Right renal cortex interstitium (tissue), 3 donors: ENCODE measurements at regions not wholly inside any gene's neighbourhood (a gene's known extent, or its start where the extent isn't known, plus 50 kb on each side); places are given as distances from the start of the nearest gene placed in this dataset.

Experiments
- DNase-seq, 3 donors: peaks; one replicate each; pipeline ENCODE4 v3.0.0-alpha.2; 2013; ENCODE audit warnings: low read depth in 3 of 3, low spot score in 2 of 3

DNA sequence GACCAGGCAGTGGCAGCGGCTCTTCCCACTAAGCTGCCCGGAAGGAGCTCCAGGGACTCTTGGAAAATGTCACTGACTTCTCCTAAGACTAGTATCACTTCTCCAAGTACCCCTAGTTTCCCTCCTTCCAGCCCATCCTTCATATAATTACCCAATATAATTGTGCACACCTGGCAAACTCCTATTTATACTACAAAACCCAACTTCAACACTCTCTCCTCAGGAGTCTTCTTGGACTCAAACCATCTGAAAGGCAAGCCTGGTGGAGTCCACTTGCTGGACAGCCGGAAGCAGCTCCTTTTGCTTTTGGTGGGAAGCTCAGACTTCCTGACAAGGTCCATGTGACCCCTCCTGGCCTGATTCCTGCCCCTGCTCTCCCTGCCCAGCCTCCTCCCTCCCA, 955.9 kb downstream of the TBC1D22A start:
- no peak for DNase-seq

DNA sequence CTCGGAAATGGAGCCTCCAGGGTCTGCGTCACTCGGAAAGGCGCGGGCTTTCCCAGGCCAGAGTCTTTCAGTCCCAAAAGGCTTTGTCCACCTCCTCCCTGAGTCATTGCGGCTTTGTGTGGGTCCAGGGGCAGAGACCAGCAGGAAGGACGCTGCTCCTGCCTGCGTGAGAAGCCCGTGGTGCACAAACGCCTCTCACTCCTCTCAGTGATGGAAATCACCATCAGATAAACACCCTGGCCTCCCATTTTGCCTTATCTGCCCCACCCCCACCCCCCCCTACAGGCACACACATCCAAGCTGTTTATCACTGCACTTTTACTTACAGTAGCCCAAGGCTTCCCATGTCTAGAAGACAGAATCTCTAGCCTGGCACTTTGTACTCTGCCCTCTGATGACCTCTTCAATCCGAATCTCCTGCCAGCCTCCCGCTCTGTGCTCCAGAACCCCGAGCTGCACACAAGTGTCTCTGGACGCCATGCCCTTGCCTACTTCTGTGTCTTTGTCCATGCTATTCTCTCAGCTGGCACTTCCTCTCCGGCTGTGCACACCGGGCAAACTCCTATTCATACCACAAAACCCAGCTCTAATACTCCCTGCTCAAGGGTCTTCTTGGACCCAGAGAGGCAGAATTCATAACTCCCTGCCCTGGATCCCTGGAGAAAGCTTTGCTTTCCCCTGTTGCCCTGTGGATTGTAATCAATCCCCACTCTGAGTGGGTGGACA, 954.6 kb downstream of the TBC1D22A start:
- no peak for DNase-seq

DNA sequence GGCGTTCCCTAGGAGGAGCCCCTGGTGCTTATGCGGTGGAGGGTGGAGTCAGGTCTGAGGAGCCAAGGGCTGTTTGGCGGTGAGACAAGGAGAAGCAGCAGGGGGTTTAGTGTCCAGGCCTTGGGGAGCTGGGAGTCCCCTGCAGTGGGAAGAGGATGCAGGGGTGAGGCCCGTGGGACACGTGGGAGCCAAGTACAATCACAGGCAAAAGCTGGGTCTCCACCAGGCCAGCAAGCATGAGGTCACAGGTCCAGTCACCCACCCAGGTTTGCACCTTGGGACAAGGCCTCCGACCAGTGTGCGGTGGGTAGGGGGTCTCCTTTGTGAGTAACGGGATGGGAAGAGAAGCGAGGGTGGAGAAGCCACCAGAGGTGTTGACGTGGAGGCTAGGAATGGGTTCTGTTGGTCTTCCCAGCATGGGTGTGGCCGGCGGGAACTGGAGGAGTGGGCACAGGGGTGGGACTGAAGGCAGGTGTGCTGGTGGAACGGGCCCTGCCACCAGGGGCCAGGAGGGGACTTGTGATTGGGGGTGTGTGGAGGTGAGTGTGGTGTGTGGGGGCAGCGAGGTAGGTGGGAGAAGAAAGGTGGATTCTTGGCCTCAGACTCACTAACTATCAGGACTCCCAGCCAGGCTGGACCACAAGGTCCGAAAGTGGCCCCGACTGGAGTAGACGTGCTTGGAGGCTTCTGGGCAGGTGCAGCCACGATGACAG, 953.6 kb downstream of the TBC1D22A start:
- no peak for DNase-seq

DNA sequence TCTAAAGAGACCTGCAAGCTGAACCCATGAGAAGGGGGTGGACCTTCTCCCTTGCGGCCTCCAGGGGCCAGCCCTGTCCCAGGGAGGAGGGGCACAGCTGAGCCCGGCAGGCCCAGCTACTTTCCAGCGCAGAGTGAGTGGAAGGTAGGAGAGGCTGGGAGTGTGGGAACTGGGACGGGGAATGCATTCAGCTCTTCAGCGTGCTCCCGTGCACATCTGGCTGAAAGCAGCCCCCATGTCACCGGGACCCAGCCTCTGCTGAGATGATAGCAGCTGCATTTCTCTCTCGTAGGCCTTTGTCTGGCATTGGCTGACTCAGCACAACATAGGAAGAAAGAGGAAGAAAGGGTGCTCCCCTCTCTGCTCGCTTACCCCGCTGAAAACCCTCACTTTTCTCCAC, 951.5 kb downstream of the TBC1D22A start:
- no peak for DNase-seq

DNA sequence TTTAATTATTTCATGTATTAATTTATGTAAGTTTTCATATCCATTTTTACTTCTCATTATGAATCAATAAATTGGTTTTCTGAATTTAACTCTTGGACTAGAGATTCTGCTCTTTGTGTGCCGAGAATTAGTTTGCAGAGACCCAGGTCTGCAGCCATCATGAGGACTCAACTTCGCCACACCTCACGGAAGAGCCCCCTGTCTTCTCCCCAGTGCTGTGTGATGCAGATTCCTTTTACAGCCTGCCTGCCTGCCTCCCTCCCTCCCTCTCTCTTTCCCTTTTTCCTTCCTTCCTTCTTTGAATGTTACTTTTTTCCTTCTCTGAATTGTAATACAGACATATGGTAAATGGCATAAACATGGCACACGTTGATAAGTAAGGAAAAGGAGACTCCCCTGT, 947.7 kb downstream of the TBC1D22A start:
- no peak for DNase-seq

DNA sequence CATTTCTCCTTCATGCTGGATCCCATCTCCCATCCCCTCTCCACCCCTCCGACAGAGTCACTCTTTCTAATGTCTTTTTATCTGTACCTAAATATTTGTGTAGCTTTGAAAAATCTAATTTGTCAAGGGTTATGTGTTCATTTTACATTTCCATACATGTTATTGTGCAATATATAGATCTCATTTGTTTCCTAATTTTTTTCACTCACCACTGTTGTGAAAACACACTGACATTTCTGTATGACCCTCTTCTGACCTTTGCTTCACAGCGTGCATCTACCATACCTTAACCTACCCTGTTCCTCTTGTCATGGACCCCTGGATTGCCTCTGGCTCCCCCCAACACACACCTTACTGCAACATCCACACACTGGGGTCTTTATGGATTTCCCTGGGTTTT, 942.9 kb downstream of the TBC1D22A start:
- DNase-seq = no peak

DNA sequence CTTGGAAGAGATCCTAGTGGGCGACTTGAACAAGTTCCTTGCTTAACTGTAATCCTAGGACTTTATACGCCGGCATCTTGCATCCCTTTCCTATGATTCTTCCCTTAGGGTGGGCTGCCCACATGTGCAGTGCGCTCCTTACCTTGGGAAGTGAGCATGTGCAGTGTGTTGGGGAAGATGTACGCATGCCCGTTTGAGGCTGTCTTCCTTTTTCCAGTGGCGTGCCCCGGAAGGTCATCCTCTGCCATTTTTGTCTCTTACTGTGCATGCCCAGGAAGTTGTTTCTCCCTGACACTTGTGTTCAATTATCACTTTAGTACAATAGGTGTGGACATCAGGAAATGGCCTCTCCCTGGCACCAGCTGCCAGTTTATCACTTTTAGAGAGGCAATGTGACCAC, 936.5 kb downstream of the TBC1D22A start:
- DNase-seq = no peak

DNA sequence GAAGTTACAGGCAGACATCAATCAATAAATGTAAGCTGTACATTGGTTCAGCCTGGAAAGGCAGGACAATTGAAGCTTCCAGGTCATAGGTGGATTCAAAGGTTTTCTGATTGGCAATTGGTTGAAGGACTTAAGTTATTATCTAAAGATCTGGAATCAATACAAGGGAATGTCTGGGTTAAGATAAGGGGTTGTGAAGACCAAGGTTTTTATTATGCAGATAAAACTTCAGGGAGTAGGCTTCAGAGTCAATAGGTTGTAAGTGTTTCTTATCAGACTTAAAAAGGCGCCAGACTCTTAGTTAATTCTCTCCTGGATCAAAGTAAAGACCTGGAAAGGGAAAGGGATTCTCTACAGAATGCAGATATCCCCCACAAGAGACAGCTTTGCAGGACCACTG, 935.4 kb downstream of the TBC1D22A start:
- DNase-seq = no peak

DNA sequence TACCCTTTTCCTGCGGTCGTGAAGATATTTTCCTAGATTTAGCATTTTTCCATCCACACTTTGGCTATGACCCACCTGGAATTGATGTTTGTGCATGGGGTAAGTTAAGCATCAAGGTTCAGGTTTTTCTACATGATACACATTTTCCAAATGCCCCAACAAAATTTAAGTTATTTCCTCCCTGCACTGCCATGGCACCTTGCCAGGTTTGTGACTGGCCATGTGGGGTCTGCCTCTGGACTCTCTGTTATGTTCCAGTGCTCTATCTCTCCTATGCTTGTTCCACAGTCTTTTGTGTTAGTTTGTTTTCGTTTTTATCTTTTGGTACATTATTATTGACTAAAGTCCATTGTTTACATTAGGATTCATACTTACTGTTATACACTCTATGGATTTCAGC, 934.3 kb downstream of the TBC1D22A start:
- DNase-seq = no peak

DNA sequence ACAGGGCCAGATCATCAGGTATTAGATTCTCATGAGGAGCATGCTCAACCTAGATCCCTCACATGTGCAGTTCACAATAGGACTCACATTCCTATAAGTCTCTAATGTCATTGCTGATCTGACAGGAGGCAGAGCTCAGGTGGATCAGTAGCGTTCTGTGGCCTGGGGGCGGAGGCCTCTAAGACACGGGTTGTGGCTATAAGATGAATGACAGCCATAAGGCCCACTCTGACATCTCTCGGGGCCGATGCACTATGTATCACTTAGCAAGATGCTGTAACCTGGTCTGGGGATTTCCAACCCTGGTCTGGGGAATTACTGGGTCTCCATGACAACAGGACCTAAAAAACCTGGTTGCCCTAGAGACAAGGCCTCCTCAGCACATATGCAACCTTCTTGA, 932.7 kb downstream of the TBC1D22A start:
- no peak for DNase-seq

DNA sequence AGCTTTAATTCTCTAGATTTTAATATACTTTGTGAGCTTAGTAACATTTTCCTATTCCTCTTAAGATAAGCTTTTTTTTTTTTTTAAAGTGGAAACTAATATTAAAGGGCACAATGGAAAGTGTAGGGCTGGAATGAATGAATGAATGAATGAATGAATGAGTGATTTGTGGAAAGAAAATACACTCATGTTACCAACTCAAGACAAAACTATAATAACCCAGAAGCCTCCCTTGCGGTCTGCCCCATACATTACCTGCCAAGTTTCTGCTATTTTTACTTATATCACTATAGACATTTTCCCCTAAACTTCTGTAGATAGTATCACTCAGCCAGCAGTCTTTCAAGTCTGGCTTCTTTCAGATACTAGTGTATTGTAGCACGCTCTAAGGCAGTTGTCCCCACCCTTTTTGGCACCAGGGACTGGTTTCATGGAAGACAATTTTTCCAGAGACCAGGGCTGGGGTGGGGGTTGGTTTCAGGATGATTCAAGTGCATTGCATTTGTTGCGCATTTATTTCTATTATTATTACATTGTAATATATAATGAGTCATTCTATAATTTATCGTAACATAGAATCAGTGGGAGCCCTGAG, 932.2 kb downstream of the TBC1D22A start:
- DNase-seq = no peak

DNA sequence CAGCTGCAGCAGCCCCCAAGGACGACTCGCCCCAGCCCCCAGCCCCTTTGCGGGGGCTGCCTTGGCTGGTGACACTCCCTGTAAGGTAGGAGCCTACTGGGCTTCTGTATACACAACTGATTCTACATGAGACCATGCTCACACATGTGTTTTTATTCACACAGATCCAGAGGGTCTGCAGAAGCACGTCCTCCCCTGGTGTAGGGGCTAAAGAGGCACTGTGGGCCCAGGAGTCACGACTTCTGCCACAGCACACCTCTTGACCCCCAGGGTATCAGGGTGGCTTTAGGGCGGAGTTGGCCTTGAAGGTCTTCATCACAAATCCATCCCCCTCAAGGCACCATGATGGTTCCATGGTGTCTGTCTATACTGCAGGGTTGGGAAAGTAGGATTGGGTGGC, 931.2 kb downstream of the TBC1D22A start:
- DNase-seq = no peak

DNA sequence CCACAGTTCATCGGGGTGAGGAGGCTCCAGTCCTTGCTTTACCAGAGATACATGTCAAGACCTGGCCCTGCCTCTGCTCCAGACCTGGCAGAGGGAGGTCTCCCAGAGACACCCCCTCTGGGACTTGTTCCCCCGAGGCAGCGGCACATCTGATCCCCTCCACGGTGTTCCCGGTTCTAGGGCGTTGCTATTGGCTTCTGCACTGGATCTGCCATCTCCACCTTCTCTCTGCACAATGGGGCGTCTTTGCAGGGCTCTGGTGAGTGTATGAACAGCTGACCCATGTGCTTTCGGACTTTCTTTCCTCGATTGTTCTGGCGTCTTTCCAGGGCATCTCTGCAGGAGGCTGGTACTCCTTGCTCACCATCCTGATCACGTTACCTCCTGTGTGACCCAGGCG, 930.4 kb downstream of the TBC1D22A start:
- no peak for DNase-seq

DNA sequence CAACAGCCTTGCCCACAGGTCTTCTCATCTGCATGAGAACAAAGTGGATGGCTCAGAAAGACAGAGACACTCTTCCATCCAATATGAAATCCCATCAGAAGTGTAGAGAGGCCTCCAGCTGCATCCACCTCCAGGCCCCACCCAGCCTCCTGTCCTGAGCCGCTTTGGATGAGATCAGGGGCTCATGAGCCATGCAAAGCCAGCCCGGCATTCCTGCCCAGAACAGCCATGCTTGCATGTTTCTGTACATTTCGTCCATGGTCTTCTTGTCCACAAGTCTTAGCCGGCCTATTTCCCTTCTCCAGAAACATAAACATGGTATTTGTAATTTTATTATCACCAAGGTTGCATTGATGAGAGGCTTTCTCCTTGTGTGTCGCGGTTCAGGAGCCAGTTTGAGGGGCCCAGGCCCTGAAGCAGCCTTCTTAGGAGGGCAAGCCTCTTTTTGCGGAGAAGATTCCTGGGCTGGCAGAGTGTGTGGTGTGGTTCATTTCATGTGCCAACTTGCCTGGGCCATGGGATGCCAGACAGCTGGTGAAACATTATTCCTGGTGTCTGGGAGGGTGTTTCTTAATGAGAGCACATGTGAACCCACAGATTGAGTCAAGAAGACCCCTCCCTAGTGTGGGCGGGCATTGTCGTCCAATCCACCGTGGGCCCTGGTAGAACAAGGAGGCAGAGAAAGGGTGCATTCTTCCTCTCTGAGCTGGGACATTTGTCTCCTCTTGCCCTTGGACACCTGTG, 928.9 kb downstream of the TBC1D22A start:
- no peak for DNase-seq

DNA sequence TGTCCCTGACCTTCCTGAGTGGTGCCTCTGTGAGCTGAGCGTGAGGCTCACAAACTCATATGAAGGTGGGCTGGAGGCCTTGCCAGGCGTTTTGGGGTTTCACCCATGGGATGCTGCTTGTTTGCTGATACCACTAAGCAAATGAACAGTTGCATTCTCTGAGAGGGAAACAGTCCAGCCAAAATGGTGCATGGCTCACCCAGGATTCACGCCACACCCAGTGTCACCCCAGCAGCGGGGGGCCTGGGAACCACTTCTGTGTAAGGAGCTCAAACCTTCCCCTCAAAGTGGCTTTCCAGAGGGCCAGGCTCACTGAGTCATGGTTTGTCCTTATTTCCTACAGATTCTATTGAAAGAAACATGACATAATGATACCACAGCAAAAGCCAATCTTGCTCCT, 928.1 kb downstream of the TBC1D22A start:
- no peak for DNase-seq

DNA sequence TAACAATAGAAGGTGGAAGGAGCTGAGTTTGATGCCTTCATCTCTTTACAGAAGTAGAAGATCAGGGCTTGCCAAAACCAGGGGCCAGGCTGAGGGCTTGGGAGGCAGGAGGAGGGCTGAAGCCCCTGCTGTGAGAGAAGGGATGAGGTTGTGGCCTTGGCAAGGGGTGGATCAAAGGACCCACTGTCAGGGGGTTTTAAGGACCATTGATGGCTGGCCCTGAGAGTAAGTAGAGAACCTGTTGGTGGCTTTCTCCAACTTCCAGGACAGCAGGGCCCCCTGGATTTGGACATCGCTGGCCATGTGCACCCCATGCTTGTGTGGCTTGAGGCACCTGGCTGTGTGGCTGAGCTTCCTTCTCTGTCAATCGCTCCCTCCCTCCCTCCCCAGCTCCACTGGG, 927.7 kb downstream of the TBC1D22A start:
- DNase-seq = no peak

DNA sequence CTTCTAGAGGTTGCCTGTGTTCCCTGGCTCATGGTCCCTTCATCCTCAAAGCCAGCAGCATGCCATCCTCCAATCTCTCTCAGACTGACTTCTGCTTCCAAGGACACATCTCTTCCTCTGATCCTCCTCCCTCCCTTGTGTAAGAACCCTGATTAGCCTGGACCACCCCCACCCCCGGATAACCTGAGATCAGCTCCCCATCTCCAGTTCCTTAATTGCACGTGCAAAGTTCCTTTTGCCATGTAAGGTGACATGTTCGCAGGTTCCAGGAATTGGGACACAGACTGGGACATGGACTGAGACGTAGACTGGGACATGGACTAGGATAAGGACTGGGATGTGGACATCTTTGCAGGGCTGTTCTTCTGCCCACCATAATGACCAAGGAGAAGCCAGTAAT, 925.3 kb downstream of the TBC1D22A start:
- DNase-seq = no peak

DNA sequence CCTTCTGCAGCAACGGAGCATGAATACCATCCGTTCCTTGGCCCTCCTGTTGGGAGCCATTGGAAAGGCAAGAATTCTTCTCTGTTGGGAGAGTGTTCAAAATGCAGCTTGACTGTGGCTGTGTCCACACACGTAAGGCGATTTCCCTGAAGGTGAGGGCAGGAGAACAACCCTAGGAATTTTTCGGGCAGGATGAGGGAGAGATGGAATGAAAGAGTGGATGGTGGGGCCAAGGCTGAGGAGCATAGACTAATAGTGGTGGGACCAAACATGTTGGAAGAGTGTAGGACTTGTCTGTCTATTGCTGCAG, 924.9 kb downstream of the TBC1D22A start:
- no peak for DNase-seq

DNA sequence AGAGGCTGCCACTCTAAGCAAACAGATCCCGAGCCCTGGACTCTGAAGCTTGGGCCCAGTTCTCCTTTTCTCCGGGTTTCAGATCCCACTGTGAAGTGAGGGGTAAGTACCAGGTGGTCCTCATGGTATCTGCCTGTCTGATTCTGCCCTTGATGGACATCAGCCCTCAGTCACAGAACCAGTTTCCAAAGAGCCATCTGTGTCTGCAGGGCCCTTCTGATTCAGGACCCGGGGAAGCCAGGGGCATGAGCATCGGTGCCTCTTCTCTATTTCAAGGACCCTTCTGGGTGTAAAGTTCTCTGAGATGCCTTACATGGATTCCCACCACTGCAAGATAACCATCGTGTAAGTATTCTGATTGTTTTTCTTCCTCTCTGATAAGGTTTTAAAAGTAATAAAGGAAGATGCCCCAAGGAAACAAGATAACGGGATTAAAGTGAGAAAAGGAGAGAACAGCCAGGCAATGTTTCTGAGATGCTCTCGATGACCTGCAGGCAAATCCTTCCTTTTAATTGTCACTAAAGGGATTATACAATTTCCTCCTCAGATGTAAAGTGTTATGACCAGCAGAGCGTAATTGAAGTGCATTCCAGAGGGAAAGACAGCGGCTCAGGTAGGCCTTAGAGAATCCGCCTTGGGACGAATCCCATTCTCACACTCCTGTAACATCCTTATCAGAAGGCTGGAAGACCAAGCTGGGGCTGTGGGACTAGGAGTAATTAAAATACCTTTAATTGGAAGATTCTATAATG, 924.3 kb downstream of the TBC1D22A start:
- no peak for DNase-seq

DNA sequence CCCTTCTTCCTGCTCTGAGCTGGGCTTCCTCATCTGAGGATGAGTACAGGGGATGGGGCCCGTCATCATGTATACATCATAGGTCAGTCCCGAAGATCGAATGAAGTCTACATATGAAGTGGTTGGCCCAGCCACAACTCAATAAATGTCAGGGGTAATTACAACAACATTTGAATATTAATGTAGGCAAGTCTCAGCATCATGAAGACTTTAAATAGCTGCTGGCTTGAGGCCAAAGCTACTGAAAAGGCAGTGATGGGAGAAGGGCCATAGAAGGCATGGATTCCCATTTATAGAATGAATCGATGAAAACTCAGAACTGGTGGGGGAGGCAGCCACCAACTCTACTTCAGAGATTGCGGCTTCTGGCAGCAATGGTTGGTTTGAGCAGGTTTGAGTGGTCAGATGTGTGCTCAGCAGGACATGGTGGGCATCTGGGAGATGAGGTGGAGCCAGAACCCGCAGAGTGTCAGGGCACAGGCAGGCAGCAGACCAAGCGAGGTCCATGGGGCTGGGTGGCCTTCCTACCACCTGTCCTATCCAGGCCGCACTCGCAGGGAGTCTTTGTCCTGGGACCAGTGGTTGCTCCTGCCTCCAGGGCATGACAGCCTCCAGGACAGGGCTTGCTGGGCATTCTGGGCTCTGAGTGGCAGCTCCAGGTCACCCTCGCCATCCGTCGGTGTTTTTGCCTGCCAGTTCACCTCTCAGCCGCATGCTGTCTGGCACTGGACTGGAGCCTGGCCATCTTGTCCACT, 919.1 kb downstream of the TBC1D22A start:
- DNase-seq = no peak
